ENCODE measurements at regions not wholly inside any gene's neighbourhood (a gene's known extent, or its start where the extent isn't known, plus 50 kb on each side); places are given as distances from the start of the nearest gene placed in this dataset.
"Not testable (repeated sequence)": the region's sequence is repeated elsewhere in the genome, so short reads cannot be mapped to it uniquely, and the experiment has no call there.

DNA sequence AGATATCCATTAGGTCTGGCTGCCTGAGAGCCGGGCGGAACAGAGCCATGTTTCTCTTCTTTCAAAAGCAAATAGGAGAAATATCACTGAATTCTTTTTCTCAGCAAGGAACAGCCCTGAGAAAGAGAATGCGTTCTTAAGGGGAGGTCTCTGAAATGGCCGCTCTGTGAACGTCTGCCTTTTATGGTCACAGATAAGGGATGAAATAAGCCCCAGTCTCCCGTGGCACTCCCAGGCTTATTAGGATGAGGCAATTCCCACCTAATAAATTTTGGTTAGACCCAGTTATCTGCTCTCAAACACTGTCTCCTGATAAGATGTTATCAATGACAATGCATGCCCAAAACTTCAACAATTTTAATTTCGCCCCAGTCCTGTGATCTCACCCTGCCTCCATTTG lies 133.4 kb upstream of the KCNJ18 start:
- DNase-seq, result not testable (repeated sequence)

DNA sequence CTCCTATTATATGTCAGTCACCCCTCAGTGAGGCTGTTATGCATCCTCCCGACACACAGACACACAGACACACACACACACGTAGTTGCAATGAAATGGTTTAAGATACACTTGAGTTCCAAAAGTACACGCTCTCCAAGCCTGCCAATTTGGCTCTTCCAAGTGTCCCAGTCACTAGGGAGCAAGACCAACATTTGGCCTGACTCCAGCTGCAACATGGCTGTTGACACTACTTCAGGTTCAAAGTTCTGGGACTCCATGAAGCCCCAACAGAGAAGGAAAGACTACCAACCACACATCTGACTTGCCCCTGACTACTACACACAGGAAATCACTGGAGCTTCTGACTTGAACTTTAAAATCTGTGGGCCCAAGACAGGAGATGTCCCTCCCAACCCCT lies 128.1 kb upstream of the KCNJ18 start:
- DNase-seq, result no peak

DNA sequence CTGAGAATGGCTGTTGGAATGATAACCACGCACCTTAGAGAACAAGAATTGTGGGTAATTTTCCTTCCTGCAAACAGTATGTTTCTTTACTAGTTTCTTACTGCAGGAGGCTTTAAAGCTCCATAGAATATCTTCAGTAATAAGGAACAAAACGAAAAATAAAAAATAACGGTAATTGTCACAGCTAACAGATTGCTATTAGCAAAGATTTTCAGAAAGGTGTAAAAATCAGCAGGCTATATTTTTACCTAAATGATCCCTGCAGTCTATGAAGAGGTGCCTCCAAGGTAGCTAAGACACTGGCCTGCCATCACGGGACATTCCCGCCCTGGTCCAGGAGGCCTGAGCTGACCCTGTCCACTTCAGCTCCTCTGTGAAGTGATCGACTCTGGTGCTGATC lies 127.6 kb upstream of the KCNJ18 start:
- DNase-seq, result not testable (repeated sequence)

DNA sequence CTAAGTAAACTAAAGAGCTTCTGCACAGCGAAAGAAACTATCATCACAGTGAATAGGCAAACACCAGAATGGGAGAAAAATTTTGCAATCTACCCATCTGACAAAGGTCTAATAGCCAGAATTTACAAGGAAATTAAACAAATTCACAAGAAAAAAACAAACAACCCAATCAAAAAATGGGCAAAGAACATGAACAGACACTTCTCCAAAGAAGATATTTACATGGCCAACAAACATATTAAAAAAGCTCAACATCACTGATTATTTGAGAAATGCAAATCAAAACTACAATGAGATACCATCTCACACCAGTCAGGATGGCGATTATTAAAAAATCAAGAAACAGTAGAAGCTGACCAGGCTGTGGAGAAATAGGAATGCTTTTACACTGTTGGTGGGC lies 121.9 kb upstream of the KCNJ18 start:
- DNase-seq, result not testable (repeated sequence)

DNA sequence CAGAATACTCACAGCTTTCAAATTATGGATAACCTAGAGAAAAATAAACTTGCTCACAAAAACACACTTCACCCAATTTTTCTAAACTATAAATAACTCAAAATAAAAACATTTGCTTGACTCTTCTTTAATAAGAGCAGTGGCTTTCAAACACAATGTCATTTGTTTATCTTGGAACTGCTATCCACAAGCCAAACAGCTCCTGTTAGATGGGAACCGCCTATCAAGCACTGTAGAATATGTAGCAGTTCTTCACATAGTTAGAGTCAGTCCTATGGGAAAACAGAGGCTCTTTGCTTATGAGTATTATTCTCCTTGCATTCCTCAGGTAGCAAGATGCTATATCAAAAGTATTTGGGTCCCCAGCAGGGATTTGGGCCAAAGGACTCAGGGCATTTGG lies 120.2 kb upstream of the KCNJ18 start:
- not testable (repeated sequence) for DNase-seq

DNA sequence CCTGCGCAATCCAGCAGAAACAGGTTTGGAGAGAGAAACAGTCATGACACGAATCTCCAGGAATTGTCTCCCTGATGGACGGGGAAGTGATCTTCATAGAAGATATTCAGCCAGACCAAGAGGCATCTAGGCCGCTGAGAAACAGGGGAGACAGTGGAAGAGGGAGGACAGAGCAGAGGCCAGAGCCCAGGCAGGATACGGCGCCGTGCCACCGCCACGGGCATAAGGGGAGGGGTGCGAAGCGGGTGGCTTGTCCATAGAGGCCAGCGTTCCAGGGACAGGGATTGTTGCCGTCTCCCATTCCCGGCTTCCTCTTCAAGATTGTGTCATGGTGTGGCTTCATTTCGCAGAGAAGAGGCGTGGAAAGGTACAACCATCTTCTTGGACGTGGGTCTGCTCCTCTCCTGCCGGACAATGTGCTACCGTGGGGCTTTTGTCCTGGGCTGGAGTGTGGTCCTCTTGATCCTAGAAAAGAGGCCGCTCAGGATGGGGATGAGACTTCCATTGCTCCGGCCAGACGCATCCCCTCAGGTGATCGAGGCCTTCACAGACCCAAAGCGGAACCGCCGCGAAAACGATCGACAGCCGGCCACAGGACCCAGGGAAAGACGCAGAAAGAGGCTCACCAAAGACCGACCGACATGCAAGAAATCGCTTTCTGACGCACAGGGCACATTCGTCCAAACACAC lies 118.9 kb upstream of the KCNJ18 start:
- not testable (repeated sequence) for DNase-seq

DNA sequence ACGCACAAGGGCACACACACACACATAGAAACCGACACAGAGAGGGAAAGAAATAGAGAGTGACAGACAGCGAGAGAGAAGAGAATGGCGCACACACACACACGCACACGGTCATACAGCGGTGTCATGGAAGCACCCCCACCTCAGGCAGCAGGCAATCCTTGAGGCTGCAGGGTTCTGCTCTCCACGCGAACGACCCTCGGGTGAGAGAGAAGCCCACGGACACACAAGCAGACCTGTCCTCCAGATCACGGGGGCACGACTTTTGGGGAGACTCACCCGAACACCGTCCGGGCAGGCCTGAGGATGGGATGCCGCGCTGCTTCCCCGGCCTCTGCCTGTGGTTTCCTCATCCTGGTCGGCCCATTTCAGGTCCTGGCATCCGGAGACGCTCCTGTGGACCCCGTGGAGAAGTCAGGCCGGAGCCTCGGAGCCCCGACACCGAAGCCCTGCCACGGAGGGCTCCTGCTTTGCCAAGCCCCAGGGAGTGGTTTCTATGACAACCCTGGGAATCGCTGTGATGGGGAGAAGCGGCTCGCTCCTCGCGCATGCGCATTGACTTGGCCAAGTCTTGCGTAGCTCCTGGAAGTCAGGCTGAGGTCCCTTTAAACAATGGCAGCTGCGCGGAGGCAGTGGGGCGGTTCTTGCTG lies 118.2 kb upstream of the KCNJ18 start:
- DNase-seq, result no peak

DNA sequence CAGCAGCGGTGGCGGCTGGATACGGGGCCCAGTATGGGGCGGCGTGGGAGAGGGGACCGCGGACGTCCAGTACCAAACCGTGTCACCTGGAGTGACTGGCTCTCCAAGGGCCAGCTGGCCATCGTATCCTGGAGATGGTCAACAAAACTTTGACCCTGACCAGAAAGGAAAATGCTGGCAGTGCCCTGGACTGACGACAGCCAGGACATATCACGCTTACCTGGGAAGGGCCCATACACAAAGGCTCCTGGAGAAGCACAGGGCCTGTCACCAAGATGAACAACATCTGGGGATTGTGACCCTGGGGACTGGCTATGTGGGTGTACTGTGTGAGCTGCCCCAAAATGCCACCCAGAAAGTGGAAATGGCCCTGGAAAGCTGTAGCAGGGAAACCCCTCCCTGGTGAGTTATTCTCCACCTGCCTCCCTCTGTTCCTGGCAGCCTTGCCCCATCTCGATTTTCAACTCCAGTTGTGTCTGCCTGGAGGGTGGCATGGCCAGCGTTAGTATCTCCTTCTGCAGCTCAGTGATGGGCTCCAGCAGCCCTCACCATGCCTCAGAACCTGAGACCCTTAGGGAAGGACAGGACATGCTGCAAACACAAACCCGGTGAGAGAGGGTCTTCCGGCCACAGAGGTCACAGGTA lies 117.6 kb upstream of the KCNJ18 start:
- not testable (repeated sequence) for DNase-seq

DNA sequence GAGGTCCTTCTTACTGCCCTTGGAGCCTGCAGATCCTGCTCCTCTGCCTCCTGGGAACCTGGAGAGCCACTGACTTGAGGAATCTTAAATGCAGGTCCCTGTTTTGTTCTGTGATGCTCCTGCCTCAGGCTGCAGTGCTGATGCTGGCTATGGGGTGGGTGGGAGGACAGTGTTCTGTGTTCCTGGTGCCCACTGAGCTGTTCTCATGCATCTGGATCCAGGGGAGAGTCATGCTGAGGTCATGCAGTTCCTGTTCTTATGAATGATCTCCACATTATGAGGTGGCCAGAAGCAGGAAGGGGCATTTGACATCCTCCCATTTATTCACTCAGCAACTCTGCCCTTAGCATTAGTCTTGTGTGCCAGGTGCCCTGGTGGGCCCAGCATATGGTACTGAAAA lies 113.5 kb upstream of the KCNJ18 start:
- not testable (repeated sequence) for DNase-seq

DNA sequence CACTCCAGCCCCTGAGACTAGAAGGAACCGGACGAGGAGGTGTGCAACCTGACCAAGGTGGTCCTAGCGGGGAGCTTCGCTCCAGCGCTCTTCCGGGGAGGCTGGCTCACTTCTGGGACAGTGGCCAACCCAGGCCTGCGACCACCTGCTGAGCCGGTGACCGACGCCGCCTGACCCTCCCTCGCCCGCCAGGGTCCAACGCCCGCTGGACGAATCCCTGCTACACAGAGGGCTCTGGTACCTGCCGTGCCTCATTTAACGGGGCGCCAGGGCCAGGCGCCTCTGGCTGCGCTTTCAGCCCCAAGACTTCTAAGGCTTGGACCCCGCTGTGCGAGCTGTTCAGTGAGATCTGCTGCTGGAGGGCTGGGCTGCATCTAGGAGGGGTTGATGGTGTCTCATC lies 99.5 kb upstream of the KCNJ18 start:
- no peak for DNase-seq

DNA sequence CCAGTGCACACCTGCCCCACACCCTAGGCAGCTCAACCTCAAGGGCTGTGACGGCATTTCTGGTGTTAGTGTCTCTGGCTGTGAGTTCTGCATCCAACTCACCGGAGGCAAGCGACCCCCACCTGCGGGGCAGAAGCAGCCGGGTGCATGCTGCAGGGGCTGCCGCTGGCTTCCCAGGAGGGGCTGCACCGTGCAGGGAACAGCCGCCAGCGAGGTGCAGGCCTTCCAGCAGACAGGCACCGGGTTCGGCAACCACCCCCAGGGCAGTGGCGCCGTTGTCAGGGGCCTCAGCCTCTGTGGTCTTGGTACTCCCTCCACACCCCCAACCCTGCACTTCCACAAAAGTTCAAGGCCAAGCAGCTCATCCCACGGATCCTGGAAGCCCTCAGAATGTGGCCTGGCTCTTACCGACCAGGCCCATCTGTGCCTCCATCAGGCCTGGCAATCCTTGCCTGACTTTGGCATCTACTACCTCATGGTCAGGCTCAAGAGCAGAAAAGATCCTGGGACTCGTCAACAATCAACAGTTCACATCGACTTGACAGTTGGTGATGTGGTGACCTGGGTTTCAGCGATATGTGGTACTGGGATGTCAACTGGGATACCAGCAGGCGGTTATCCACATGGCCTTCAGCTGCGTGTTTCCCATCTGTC lies 98.7 kb upstream of the KCNJ18 start:
- DNase-seq, result not testable (repeated sequence)

DNA sequence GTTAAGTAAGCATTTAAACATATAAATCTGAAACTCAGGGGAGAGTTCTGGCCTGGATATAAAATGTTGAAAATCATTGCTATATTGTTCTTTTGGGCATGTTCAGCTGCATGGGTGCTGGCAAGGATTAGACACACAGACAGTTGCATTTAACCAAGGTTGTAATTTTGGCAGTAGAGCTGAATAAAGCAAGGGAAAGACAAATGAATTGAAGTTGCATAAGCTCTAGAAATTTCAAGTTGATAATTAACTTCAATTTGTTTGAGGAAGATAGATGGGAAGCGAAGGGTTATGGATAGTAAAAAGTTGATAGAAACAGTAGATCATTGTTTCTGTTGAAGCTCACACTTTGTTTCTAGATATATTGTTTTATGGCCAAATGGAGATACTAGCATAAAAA lies 97.2 kb upstream of the KCNJ18 start:
- DNase-seq, result no peak

DNA sequence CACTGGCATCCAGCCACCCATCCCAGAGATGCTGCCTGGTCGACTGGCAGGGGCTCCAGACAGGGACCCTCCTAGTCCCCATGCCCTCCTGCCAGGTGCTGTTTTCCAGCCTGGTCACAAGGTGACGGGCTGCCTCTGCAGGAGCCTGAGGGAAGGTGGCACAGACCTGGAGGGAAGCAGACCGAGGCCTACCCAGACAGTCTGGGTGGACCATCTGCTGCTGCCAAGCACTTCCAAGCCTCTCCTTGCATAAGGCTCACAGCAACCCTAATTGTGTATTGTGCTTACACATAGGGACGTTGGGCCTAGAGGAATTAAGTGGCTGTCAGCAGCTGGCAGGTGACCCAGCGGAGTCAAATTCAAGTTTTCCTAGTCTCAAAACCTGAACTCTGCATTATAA lies 90.1 kb upstream of the KCNJ18 start:
- no peak for DNase-seq

DNA sequence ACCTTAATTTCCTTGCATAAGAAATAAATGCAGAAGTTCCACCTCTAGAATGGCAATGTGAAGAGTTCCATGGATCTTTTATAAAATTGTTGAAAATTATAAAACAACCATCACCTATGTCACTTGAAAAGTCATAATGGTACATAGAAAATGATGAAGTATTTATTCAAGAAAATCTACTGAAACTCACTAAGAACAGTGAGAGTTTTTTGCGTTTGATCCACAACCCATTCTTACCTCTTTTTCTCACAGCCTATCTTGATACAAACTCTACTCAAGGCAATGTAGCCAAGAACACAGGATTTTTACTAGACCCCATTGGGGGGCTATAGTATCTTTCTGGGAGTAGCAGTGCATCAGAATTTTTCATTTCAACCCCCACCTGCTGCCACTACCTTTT lies 89.0 kb upstream of the KCNJ18 start:
- not testable (repeated sequence) for DNase-seq

DNA sequence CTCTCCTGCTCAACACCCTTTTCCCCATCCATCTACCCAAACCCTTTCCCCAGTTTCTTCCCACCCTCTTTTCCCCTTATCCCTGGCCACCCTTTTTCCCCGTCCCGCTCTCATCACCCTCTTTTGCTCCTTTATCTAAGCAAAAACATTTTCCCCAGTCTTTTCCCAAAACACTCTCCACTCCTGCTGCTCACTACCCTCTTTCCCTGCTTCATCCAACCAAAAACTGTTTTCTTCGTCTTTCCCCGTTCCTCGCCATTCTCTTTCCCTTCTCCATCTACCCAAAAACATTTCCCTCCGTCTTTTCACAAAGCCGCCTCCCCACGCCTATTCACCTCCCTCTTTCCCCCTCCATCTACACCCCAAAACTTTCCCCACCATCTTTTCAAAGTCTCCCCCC lies 80.9 kb upstream of the KCNJ18 start:
- DNase-seq, result not testable (repeated sequence)

DNA sequence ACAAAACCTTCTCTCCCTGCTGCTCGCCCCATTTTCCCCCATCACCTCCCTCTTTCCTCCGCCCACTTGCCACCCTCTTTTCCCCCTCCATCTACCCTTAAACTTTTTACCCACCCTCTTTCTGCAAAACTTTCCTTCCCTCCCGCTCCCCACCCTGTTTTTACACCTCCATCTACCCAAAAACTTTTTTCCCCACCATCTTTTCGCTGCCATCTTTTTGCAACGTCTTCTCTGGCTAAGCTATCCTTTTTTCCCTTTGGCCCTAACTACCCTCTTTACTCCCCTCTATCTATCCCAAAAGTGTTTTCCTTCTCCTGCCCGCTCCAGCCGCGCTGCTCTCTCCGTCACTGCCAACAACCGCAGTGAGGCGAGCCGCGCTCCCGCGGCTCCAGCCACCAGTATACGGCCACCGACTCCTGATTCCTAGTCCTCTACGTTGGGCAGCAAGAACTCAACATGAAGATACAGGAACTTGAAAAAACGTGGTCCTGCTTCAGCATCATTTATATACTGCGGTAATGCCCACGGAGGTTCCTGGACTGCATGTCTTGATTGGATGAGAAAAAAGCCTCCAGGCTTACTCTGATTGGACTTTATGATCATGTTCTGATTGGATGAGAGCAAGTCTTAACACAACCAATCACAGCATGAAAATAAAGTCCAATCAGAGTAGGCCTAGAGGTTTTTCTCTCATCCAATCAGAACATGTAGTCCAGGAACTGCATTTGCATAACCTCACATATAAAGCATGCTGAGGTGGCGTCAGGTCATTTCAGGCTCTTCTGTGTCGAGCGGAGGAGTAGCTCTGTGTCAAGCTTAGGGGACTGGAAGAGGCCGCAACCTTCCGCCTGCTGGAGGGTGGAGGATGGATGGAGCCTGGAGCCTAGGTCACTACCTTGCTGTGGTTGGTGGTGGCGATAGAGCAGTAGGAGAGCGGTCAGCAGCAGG lies 79.9 kb upstream of the KCNJ18 start:
- not testable (repeated sequence) for DNase-seq

DNA sequence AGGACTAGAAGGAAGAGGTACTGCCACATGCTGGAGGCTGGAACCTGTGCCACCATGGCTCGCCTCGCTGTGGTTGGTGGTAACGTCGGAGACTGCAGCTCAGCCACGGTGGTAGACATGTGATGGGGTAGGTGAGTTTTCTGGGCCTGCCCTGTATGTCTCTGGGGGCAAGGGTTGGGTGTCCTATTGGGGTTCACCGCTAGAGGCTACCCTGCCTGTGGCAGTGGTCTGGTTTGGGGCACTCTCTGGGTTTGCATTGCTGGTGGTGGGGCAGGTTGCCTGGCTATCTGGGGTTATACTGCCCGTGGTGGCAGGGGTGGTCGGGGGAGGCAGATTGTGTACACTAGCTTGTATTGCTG lies 79.3 kb upstream of the KCNJ18 start:
- no peak for DNase-seq

DNA sequence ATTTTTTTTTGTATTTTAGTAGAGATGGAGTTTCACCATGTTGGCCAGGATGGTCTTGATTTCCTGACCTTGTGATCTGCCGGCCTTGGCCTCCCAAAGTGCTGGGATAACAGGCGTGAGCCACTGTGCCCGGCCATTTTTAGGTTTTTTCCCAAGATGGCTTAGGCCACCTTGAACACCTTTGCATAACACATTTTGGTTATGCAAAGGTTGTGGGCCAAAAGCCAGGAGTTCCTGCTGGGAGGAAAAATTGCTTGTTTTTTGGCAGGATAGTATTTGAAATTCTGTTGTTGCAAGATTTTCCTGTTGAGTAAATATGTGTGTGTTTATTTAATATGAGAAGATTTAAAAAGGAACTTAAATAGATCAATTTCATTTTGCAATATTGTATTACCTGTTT lies 65.3 kb upstream of the KCNJ18 start:
- not testable (repeated sequence) for DNase-seq
